HEK293T (cell line): ENCODE measurements at regions not wholly inside any gene's neighbourhood (a gene's known extent, or its start where the extent isn't known, plus 50 kb on each side); places are given as distances from the start of the nearest gene placed in this dataset.

Experiments
- CTCF ChIA-PET: fragments of 350-600 bp; formaldehyde crosslinking; extraction: SDS; loops from one replicate; lab custom pipeline; 2021; ENCODE audit warnings: antibody characterized with exemption, inconsistent platforms; lab: Yijun Ruan, JAX
- POLR2A ChIA-PET: fragments of 350-600 bp; formaldehyde crosslinking; extraction: SDS; loops from one replicate; lab custom pipeline; 2020; ENCODE audit warnings: antibody characterized with exemption, inconsistent platforms; lab: Yijun Ruan, JAX
- DNase-seq: peaks from one replicate; pipeline ENCODE4 v3.0.0; 2012; ENCODE audit warnings: mixed read lengths; ENCODE audit errors: extremely low spot score
- ARNT ChIP-seq: fragments of 450-650 bp; IDR thresholded peaks from 2 replicates; pipeline ENCODE4 v1.6.1; 2017; ENCODE audit warnings: mild to moderate bottlenecking
- BHLHE40 ChIP-seq: fragments of 450-650 bp; IDR thresholded peaks from 2 replicates; pipeline ENCODE4 v1.6.1; 2016; ENCODE audit warnings: mild to moderate bottlenecking, moderate library complexity, borderline replicate concordance
- CTBP1 ChIP-seq: fragments of 450-650 bp; IDR thresholded peaks from 2 replicates; pipeline ENCODE4 v1.6.1; 2016; ENCODE audit warnings: borderline replicate concordance
- ELF4 ChIP-seq: fragments of 450-650 bp; IDR thresholded peaks from 2 replicates; pipeline ENCODE4 v1.6.1; 2017; ENCODE audit warnings: antibody characterized with exemption
- FOXA1 ChIP-seq: fragments of 450-650 bp; IDR thresholded peaks from 2 replicates; pipeline ENCODE4 v1.6.1; 2016; ENCODE audit warnings: mild to moderate bottlenecking
- FOXK2 ChIP-seq: fragments of 450-650 bp; IDR thresholded peaks from 2 replicates; pipeline ENCODE4 v1.6.1; 2016; ENCODE audit warnings: mild to moderate bottlenecking
- FOXM1 ChIP-seq: fragments of 450-650 bp; IDR thresholded peaks from 2 replicates; pipeline ENCODE4 v1.6.1; 2017; ENCODE audit warnings: mild to moderate bottlenecking, borderline replicate concordance
- HDGF ChIP-seq: fragments of 450-650 bp; IDR thresholded peaks from 2 replicates; pipeline ENCODE4 v1.6.1; 2017; ENCODE audit warnings: antibody characterized with exemption, borderline replicate concordance
- L3MBTL2 ChIP-seq: fragments of 450-650 bp; conservative IDR thresholded peaks from 2 replicates; pipeline ENCODE4 v1.6.1; 2016; ENCODE audit warnings: mild to moderate bottlenecking
- LEF1 ChIP-seq: fragments of 450-650 bp; IDR thresholded peaks from 2 replicates; pipeline ENCODE4 v1.6.1; 2017; ENCODE audit warnings: mild to moderate bottlenecking, borderline replicate concordance
- NFRKB ChIP-seq: fragments of 450-650 bp; IDR thresholded peaks from 2 replicates; pipeline ENCODE4 v1.6.1; 2016; ENCODE audit warnings: mild to moderate bottlenecking, moderate library complexity
- SP1 ChIP-seq: fragments of 450-650 bp; IDR thresholded peaks from 2 replicates; pipeline ENCODE4 v1.6.1; 2017
- SUZ12 ChIP-seq: fragments of 450-650 bp; IDR thresholded peaks from 2 replicates; pipeline ENCODE4 v1.6.1; 2016; ENCODE audit warnings: mild to moderate bottlenecking
- TARDBP ChIP-seq: fragments of 450-650 bp; IDR thresholded peaks from 2 replicates; pipeline ENCODE4 v1.6.1; 2016
- ZNF384 ChIP-seq: fragments of 450-650 bp; IDR thresholded peaks from 2 replicates; pipeline ENCODE4 v1.6.1; 2016
- TF ChIP-seq, protein P1 (sequence below): fragments of 450-650 bp; IDR thresholded peaks from 2 replicates; pipeline ENCODE4 v1.6.1; 2016

DNA sequence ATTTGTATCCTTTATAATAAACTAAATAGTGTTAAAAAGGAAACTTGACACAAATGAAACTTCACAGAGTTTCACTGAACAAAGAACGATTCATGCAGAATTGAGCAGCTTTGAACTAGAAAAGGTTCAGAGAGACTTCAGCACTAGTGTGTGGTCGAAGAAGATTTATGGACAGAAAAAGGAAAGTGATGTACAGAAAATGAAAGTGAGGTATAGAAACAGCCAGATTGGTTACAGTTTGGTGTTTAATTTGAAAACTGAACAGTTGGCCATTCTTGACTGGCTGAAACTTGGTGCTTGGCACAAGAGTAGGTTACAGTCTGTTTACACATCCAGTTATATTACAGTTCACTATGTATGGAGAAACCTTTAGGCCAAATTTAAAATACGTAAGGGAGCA lies 207.1 kb downstream of the GALC start:
- TF ChIP-seq BHLHE40 (no peak), ELF4 (no peak), LEF1 (no peak), NFRKB (no peak), FOXM1 (no peak)
- POLR2A ChIA-PET: no interaction called here
- CTCF ChIA-PET: no interaction called here
- no peak for DNase-seq

DNA sequence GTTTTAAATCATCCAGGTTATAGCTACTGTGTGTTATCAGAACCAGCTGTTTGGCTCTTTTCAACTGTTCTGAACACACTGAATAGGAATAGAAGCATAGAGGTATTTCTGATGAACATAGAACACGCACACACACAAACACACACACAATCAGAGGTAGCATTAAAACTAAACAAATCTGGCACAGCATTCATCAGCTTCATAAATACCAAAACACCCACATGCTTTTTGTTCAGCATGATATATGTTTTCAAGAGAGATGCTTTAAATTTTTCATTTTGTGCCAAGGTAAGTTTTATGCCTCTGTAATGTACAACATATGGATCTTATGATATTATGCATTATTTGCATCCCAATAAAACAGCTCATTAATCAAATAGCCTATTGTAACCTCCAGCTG lies 208.6 kb downstream of the GALC start:
- no peak for DNase-seq
- POLR2A ChIA-PET: no interaction called here
- CTCF ChIA-PET: no interaction called here
- TF ChIP-seq ARNT (no peak), FOXK2 (no peak), SUZ12 (no peak)

DNA sequence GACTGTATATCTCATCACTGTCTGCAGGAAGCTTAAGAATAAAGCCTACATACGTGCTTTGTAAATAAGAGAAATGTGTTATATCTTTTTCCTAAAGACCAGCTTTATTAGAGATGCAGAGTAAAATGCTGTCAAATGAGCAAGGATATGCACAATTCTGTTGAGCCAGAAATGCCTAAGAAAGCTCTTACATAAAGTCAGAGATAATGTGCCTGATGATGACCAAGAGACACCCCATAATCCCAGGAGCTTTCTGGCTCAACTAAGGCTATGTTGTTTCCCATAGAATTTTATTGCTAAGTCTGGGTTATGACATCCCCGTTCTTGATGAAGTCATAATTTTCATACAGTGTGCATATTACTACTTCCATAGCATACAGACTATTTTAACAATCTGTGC lies 209.9 kb downstream of the GALC start:
- no peak for TF ChIP-seq ZNF384
- no peak for TF ChIP-seq NFRKB
- DNase-seq: no peak
- CTCF ChIA-PET: no interaction called here
- POLR2A ChIA-PET: no interaction called here

DNA sequence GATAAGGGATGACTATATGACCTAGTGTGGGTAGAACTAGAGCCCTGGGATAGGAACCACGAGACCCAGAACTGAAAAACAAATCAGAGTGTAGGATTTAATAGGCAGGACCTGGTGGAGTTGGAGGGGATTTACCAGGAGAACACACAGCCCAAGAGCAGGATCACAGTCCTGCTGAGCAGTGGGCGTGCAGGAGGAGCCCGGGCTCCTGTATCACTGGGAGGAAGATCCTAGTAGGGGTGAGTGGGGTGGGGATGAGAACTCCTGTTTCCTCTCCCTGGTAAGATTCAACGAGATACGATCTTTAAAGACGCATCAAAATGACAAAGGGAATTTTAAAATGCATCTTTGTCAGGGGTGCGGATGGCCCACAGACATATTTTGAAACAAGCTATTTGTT lies 220.1 kb downstream of the GALC start:
- ChIA-PET CTCF (no interaction called here), POLR2A (no interaction called here)
- no peak for DNase-seq
- no peak for TF ChIP-seq L3MBTL2
- TF ChIP-seq ARNT: no peak
- no peak for TF ChIP-seq TARDBP
- TF ChIP-seq NFRKB: no peak
- TF ChIP-seq BHLHE40: no peak
- no peak for TF ChIP-seq CTBP1

DNA sequence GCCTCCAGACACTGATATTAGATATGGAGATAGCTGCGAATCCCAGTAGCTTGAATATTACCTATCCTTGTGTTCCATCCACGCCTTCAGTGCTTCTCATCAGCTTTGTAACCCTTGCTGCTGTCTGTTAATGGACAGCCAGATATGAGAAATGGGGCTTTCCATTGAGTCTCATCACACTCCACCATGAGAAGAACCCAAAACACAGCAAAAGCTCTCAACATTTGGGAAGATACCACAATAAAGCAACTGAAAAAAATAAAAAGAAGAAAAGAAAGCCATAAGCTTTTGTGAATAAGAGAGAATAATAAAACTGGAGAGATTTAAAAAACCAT lies 225.4 kb downstream of the GALC start:
- ChIA-PET POLR2A (no interaction called here), CTCF (interaction anchor here (0.6 to 0.7 kb wide), 2 partner anchors 22 to 504 kb away, joined by 4 read pairs; no protein-coding TSS in a partner anchor)
- no peak for TF ChIP-seq TARDBP
- no peak for TF ChIP-seq FOXK2
- no peak for TF ChIP-seq FOXM1
- no peak for TF ChIP-seq NFRKB
- no peak for TF ChIP-seq BHLHE40
- no peak for TF ChIP-seq LEF1
- DNase-seq: no peak

DNA sequence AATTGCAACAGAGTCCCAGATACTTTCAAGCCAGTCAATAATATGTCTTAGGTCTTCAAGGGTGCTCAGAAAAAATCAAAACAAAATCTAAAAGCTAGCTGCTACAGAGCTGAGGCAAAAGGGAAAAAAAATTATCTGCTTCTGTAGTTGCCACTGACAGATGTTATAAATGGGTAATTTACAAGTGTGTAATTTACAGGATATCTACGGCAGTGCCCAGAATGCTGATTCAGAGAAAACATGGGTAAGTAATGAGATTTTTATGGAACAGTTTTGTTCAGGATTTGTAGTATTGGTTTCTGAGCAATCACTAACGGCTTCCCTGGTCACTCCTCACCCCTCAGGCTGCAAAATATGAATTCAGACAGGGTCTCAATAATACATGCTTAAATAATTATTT lies 234.1 kb downstream of the GALC start:
- TF ChIP-seq FOXA1: no peak
- TF ChIP-seq, protein P1, sequence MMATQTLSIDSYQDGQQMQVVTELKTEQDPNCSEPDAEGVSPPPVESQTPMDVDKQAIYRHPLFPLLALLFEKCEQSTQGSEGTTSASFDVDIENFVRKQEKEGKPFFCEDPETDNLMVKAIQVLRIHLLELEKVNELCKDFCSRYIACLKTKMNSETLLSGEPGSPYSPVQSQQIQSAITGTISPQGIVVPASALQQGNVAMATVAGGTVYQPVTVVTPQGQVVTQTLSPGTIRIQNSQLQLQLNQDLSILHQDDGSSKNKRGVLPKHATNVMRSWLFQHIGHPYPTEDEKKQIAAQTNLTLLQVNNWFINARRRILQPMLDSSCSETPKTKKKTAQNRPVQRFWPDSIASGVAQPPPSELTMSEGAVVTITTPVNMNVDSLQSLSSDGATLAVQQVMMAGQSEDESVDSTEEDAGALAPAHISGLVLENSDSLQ: no peak
- TF ChIP-seq TARDBP: no peak
- TF ChIP-seq SUZ12: no peak
- no peak for TF ChIP-seq ELF4
- TF ChIP-seq HDGF: no peak
- POLR2A ChIA-PET: no interaction called here
- DNase-seq: no peak
- CTCF ChIA-PET: no interaction called here

DNA sequence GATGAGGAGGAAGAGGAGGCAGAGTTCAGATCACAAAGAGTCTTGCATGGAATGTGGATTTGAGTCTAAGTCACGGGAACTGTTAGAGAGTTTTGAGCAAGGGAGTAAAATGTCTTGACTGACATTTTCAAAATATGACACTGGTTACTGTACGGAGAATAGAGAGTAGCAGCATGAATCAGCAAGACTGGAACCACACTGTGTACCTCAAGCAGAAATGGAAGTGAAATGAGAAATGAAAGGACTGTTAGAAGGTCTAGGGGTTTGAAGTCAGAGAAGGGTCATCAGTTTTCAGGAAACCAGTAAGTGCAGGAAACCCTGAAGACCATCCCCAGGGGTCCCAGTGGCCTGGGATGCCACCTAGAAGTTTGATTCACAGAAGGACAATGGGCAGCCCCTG lies 236.3 kb downstream of the GALC start:
- no peak for DNase-seq
- TF ChIP-seq NFRKB: no peak
- TF ChIP-seq LEF1: no peak
- TF ChIP-seq, protein P1: no peak
- no peak for TF ChIP-seq SUZ12
- no peak for TF ChIP-seq FOXA1
- TF ChIP-seq HDGF: no peak
- no peak for TF ChIP-seq BHLHE40
- no peak for TF ChIP-seq L3MBTL2
- TF ChIP-seq FOXM1: no peak
- no peak for TF ChIP-seq CTBP1
- TF ChIP-seq FOXK2: no peak
- no peak for TF ChIP-seq SP1
- no peak for TF ChIP-seq ARNT
- TF ChIP-seq ZNF384: no peak
- TF ChIP-seq ELF4: no peak
- TF ChIP-seq TARDBP: no peak
- ChIA-PET POLR2A (no interaction called here), CTCF (no interaction called here)

DNA sequence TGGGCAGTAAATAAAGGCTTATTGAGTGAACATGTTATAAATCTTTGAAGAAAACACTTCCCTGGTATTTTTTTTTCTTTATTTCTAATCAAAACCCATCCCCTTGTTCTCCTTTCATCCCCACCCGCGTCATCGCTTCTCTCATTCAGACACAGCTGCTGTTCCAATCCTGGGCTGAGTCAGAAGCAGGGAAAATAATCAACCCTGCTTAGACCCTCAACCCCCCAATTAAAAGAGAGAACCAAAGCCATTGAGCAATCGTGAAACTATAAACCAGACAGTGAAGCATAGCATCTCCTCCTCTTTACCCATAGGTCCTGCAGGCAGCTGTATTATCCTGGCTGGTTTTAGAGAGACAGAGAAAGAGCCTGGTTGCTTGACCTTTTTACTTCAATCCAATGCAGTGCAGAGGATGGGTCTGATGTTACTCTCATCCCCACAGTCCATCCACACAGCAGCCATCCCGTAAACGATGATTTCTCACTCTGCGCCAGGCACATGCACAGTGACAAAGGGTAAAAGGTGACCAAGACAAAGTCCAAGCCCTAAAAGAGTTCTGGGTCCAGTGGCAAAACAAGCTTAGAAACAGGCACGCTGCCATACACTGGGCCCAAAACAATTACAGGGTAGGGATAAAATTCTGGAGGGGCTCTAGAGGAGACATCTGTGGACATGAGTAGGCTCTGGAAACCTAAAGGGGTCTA lies 238.3 kb downstream of the GALC start:
- POLR2A ChIA-PET: no interaction called here
- TF ChIP-seq, protein P1: no peak
- TF ChIP-seq NFRKB (no peak), CTBP1 (no peak)

More for the DNA sequence above, 238.3 kb downstream of the GALC start:
- CTCF ChIA-PET: no interaction called here
- no peak for DNase-seq
